Adrenal gland (tissue), 9 donors: ENCODE measurements at regions not wholly inside any gene's neighbourhood (a gene's known extent, or its start where the extent isn't known, plus 50 kb on each side); places are given as distances from the start of the nearest gene placed in this dataset.

Source experiments
- DNase-seq, 7 donors: peaks; one replicate each; pipeline ENCODE4 v3.0.0-alpha.2; 2019 to 2020
- H3K27ac ChIP-seq, 5 donors: fragments of 200-600 bp; sonication (generic) in 4 of 5; 1 replicate in 3 of 5; 2 replicates in 2 of 5; pipeline versions ENCODE4 v1.5.1 to v1.8.0; 2016 to 2020; ENCODE audit warnings: mild to moderate bottlenecking in 1 of 5
- H3K27me3 ChIP-seq: fragments of 200-600 bp; 2 replicates; pipeline ENCODE4 v1.8.0; 2021
- H3K36me3 ChIP-seq, 2 donors: fragments of 200-600 bp; replicated peaks in 1 of 2; 1 replicate in 1 of 2; 2 replicates in 1 of 2; pipeline versions ENCODE4 v1.5.1 to v1.8.0; 2018 to 2022
- H3K4me1 ChIP-seq, 2 donors: fragments of 200-600 bp; replicated peaks in 1 of 2; 1 replicate in 1 of 2; 2 replicates in 1 of 2; pipeline versions ENCODE4 v1.5.1 to v1.8.0; 2018 to 2021
- H3K4me3 ChIP-seq, 4 donors: fragments of 200-600 bp; sonication (generic) in 3 of 4; one replicate each; pipeline ENCODE4 v1.5.1; 2016 to 2018
- H3K9me3 ChIP-seq, 3 donors: fragments of 200-600 bp; sonication (generic) in 1 of 3; replicated peaks in 1 of 3; 1 replicate in 2 of 3; 2 replicates in 1 of 3; pipeline versions ENCODE4 v1.5.1 to v1.8.0; 2016 to 2021
- POLR2A ChIP-seq, 2 donors: fragments of 450-650 bp; IDR thresholded peaks; one replicate each; pipeline ENCODE4 v1.6.1; 2017; ENCODE audit warnings: antibody characterized with exemption in 2 of 2, mild to moderate bottlenecking in 2 of 2, moderate library complexity in 1 of 2
- WGBS, 4 donors: extraction: QIAGEN DNeasy Blood & Tissue Kit in 2 of 4; methylation state at CpG; one replicate each; pipeline versions ENCODE4 v1.1.5 to v1.1.7; 2013 to 2017; 5-methylcytosine and 5-hydroxymethylcytosine counted together
- intact Hi-C, 2 donors: fragments of 100-400 bp; cut with DNase I; formaldehyde crosslinking; loops; one replicate each; pipeline versions ENCODE4 v1.14.1 to v1.15.0; 2022 to 2023
- TF ChIP-seq, protein P1 (sequence below), 6 experiments: fragments of 450-650 bp in 4 of 6; fragments of 200-600 bp in 2 of 6; sonication (generic) in 1 of 6; IDR thresholded peaks; 1 replicate in 5 of 6; 2 replicates in 1 of 6; pipeline versions ENCODE4 v1.5.1 to v1.8.0; 2016 to 2021; ENCODE audit warnings: antibody characterized with exemption in 6 of 6, mild to moderate bottlenecking in 2 of 6, moderate library complexity in 1 of 6
- donor health status: healthy with polysubstance abuse.
- donor health status: Bipolar disorder and iron deficiency.
- donor health status: DM: yes; HTN: yes; CAD: no.
- donor health status: DM: no; HTN: no; CAD: no.
- donor health status: DM: no; HTN: no; CAD: no.

DNA sequence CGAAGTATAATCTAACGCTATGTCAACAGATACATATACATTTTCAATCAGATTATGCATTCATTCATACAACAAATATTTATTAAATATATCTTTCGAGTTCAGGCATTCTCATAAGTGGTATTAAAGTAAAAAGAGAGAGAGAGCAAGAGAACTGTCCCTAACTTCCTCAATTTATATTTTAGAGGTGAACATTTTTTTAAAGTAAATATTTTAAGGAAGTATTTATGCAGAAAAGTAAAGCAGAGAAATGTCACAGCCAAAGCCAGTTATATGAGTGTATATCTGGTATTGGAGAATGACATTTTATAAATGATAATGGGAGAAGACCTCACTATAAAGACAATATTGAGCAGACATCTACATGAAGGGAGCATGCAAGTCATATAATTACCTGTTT is 667.3 kb upstream of the CDH9 start:
- TF ChIP-seq POLR2A (IDR thresholded peaks at IDR 0.05), result no peak
- TF ChIP-seq, protein P1, sequence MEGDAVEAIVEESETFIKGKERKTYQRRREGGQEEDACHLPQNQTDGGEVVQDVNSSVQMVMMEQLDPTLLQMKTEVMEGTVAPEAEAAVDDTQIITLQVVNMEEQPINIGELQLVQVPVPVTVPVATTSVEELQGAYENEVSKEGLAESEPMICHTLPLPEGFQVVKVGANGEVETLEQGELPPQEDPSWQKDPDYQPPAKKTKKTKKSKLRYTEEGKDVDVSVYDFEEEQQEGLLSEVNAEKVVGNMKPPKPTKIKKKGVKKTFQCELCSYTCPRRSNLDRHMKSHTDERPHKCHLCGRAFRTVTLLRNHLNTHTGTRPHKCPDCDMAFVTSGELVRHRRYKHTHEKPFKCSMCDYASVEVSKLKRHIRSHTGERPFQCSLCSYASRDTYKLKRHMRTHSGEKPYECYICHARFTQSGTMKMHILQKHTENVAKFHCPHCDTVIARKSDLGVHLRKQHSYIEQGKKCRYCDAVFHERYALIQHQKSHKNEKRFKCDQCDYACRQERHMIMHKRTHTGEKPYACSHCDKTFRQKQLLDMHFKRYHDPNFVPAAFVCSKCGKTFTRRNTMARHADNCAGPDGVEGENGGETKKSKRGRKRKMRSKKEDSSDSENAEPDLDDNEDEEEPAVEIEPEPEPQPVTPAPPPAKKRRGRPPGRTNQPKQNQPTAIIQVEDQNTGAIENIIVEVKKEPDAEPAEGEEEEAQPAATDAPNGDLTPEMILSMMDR (IDR thresholded peaks at IDR 0.05), result no peak
- Histone ChIP-seq H3K36me3 (no peaks in the 10 kb centered on the region), H3K27me3 (no peaks in the 10 kb centered on the region), H3K4me1 (peaks cover 0 to 12% of the 10 kb centered on the region in 2 donors), H3K4me3 (no peak overlapping the region), H3K9me3 (peaks cover 0 to 7% (median 0%) of the 10 kb centered on the region in 3 donors), H3K27ac (no peak overlapping the region)
- intact Hi-C loops, result no loop called here
- no peak for DNase-seq
- WGBS, 4 donors, result 81 to 84% (median 83%) methylated on average over 3 of the region's 3 CpGs

DNA sequence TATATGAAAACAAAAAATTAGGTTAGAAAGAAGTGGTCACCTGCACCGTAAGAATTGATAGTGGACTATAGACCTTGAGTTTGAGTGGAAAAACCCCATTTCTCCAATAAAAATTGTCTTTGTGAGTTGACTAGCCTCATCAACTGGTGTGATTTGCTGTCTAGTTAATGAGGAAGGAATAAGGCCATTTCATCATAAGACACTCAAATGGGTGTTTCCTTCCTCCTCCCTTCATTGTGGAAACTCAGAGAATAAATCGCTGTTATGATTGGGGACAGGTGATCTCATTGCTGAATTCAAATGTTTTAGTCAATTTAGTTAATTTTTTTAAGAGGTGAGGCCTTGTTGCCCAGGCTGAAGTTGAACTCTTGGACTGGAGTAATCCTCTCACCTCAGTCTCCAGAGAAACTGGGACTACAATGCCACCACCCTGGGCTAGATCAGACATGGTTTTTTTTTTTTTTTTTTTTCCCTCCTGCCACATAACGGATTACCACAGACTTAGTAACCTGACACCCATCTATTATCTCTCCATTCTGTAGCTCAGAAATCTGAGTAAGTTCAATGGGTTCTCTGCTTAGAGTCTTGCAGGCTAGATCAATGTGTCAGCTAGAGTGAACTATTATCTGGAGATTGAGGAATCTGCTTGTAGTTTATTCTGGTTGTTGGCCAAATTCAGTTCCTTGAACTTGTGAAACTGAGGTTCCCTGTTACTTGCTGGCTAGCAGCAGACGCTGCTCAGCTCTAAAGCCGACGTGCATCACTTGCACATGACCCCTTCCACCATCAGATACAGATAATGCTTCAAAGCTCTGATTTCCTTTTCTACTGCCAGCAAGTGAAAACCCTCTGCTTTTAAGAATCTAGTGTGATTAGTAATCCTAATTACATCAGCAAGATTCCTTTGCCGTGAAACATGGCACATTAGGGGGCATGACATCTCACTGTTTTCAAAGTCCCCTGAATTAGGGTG is 663.8 kb upstream of the CDH9 start:
- H3K9me3 ChIP-seq, result peaks cover 0 to 3% (median 0%) of the 10 kb centered on the region in 3 donors
- no peak overlapping the region for H3K4me3 ChIP-seq
- no peaks in the 10 kb centered on the region for H3K4me1 ChIP-seq
- TF ChIP-seq, protein P1 (IDR thresholded peaks at IDR 0.05), result no peak
- no peak for TF ChIP-seq POLR2A (IDR thresholded peaks at IDR 0.05)
- 49 to 61% (median 52%) methylated on average over 7 of the region's 7 CpGs for WGBS, 4 donors
- intact Hi-C loops, result no loop called here
- H3K27me3 ChIP-seq, result no peaks in the 10 kb centered on the region
- peak in 2 of 7 donors; percentile 20 to 21 for DNase-seq
- no peak overlapping the region for H3K27ac ChIP-seq
- H3K36me3 ChIP-seq, result no peaks in the 10 kb centered on the region

DNA sequence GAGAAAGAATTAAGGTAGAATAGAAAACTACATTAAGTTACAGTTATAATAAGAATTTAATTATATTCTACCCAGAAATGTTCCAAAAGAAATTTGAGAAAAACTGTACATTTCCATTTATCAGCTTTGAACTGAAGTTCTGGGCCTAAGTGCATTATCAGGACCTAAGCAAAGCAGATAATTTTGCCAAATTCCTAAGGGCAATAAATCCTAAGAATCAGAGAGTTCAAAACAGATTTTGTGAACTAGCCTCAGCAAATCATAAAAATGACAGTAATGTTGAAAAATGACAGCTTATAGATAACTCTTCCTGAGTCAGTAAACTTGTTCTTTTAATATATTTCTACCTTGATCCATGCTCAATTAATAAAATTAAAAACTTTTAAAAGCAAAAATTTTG is 662.1 kb upstream of the CDH9 start:
- TF ChIP-seq, protein P1 (IDR thresholded peaks at IDR 0.05), result no peak
- no peak for TF ChIP-seq POLR2A (IDR thresholded peaks at IDR 0.05)
- intact Hi-C loops, result no loop called here
- H3K27ac ChIP-seq, result no peak overlapping the region
- no peaks in the 10 kb centered on the region for H3K27me3 ChIP-seq
- no peaks in the 10 kb centered on the region for H3K36me3 ChIP-seq
- H3K4me1 ChIP-seq, result no peaks in the 10 kb centered on the region
- H3K4me3 ChIP-seq, result no peak overlapping the region
- no peak for DNase-seq
- peaks cover 0 to 3% (median 0%) of the 10 kb centered on the region in 3 donors for H3K9me3 ChIP-seq

DNA sequence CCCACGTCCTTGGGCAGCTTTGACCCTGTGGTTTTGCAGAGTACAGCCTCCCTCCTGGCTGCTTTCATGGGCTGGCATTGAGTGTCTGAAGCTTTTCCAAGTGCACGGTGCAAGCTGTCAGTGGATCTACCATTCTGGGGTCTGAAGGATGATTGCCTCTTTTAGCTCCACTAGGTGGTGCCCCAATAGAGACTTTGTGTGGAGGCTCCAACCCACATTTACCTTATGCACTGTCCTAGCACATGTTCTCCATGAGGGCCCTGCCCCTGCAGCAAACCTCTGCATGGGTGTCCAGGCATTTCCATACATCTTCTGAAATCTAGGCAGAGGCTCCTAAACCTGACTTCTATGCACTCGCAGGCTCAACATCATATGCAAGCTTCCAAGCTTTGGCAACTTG is 644.2 kb upstream of the CDH9 start:
- no peaks in the 10 kb centered on the region for H3K27me3 ChIP-seq
- H3K27ac ChIP-seq, result no peak overlapping the region
- H3K4me3 ChIP-seq, result no peak overlapping the region
- no peaks in the 10 kb centered on the region for H3K36me3 ChIP-seq
- H3K4me1 ChIP-seq, result no peaks in the 10 kb centered on the region
- WGBS, 4 donors, result 41 to 63% (median 58%) methylated on average over 2 to 3 of the region's 3 CpGs
- TF ChIP-seq POLR2A (IDR thresholded peaks at IDR 0.05), result no peak
- TF ChIP-seq, protein P1 (IDR thresholded peaks at IDR 0.05), result peak in 1 of 6 experiments; percentile 16
- intact Hi-C loops, result no loop called here
- H3K9me3 ChIP-seq, result no peaks in the 10 kb centered on the region
- peak in 1 of 7 donors; percentile 2 for DNase-seq
